ENCODE measurements at regions not wholly inside any gene's neighbourhood (a gene's known extent, or its start where the extent isn't known, plus 50 kb on each side); places are given as distances from the start of the nearest gene placed in this dataset.
A peak's percentile ranks its signal among the peaks of the same experiment; 100 is the strongest.
"Not testable (repeated sequence)": the region's sequence is repeated elsewhere in the genome, so short reads cannot be mapped to it uniquely, and the experiment has no call there.

DNA sequence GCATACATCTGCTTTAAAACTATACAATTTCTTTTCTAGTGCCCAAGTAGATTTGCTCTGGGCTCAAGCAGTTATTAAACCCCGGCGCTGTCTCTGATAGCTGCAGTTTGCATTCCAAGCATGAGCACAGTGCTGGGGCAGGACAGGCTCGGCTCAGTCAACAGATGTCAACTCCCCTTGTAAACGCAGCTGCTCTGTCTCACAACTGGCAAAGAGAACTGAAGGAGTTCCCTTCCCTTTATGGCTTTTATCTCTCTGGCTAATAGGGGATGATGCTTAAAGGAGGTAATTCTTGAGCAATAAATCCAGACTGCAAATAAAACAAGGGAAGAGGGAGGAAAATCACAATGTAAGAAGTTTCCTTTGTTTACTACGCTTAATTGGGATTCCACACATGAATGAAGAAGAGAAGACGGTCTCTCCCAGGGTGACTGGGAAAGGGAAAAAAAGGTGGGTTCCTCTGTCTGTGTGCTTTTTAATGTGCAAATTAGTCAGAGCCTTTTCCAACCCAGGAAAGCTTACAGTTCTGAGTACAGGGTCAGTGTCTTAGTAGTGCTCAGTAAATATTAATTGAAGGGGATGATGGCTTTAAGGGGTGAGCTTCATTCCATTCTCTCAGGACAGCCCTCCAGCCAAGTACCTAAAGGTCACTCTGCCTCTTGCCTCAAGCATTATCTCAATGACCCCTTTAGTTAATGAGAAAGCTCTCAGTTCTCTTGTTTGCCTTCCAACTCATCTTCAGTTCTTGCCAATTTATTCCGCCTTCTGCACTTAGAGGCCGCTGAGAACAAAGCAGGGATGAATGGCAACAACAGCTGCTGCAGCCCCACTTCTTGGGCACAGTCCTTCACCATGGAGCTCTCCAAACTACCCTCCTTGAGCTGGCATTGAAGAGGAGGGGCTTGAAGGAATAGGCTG is 155.7 kb upstream of the JADE1 start:
- DNase-seq (ENCODE audit: low spot score) (no peak), ATAC-seq (peak; percentile 40)

DNA sequence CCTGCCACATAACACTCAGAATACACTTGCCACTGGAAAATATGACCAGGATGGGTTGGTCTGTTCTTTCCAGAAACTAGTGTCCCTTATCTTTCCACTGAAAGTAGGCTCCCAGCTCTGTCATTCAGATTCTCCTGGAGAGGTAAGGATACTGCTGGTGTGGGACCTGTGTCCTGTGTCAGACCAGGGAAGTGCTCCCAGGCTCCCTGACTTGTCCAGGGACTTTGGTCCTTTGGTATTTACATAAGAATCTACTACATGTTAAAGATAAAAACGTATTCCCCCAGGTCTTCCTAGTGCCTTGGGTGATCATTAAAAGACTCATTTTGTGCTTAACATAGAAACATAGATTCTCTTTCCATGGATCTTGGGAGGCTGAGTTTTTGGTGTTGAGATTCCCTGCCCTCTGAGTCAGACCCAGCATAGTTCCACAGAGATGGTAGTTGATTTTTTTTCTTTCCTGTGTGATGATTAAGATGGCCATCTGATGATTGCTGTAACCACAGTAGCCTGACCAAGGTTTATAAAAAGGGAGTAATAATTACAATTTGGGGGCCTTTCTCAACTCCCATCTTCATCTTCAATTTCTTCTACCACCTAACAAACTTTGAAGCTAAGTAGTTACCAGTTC is 159.8 kb upstream of the JADE1 start:
- DNase-seq (ENCODE audit: low spot score) (no peak), ATAC-seq (peak; percentile 21)

DNA sequence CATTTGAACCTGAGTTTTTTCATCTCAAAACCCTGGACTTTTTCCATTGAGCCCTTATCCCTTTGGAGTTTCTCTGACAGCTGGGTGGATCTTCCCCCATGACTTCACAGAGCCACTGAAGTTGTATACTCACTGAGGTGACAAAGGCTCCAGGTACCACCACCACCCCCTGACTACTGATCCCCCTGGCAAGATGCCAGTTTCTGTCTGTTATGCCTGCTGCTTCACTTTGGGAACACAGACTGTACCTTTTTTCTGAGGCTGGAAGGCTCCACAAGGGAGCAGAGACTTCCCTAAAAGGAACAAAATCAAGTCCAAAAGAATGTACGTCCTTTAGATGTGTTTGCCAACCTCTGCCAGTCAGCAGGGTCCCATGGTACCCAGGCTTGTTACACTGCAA is 160.3 kb upstream of the JADE1 start:
- DNase-seq (ENCODE audit: low spot score) (no peak), ATAC-seq (no peak)

- ATAC-seq = no peak
- DNase-seq (ENCODE audit: low spot score) = no peak
Observed at GRCh38 chr4:128648021-128648420, 161.5 kb upstream of the JADE1 start.

GRCh38 chr4:128646893-128647292 is 162.6 kb upstream of the JADE1 start:
- ATAC-seq; DNase-seq (ENCODE audit: low spot score): not testable (repeated sequence)

DNA sequence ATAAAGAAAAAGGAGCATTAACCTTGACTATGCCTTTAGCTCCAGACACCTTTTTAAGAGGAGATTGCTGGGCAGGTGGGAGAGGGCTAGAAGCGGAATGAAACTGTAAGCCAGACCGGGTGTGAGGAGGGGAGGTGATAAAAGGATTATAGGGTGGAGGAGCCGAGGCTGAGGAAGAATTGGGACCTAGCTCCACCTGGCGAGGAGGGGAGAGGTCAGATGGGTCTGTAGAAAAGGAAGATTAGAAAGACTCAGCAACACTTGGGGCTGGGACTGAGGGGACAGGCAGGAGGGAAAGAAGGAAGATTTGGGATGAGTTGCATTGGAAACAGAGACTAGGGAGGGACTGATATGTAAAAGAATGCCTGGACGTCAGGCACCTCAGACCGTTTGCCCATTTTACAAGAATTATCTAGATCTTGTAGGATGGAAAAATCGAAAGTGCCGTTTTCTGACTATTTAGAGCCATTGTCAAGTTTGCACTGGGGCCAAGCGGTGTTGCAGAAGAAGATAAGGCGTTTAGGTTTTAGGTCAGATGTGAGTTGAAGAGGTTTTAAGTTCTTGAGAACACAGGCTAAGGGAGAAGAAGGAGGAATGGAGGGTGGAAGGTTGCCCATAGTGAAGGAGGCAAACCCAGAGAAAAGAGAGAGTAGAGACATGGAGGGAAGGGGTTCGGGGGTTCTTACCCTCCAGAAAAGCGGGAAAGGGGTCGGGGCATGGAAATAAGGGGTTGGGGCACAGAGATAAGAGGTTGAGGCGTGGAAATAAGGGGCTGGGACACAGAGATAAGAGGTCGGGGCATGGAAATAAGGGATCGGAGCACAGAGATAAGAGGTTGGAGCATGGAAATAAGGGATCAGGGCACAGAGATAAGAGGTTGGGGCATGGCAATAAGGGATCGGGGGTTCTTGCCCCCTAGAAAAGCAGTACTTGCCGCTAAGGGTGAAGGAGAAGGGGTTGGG is 164.5 kb upstream of the JADE1 start:
- not testable (repeated sequence) for DNase-seq (ENCODE audit: low spot score); ATAC-seq

GRCh38 chr4:128644107-128644506 is 165.4 kb upstream of the JADE1 start:
- ATAC-seq; DNase-seq (ENCODE audit: low spot score): not testable (repeated sequence)

- ATAC-seq; DNase-seq (ENCODE audit: low spot score): not testable (repeated sequence)
Observed at GRCh38 chr4:128641566-128641965, 167.9 kb upstream of the JADE1 start.

- DNase-seq (ENCODE audit: low spot score) = no peak
- ATAC-seq = no peak
Observed at GRCh38 chr4:128639541-128640270, 169.8 kb upstream of the JADE1 start.

DNA sequence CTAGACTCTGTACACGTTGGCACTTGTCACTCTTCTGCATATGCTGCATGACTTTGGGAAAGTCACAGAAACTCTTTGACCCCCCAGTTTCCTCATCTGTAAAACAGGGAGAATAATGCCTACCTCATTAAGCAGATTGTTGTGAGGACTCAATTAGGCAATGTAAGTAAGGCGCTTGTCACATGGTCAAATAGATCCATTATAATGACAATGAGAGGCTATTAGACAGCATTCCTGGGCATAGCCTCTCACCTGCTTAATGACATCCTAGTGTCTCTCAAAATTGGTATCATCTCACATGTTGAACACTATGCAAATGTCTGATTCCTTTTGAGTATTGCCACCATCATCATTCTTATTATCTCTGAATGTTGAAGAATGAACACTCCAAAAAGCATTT is 172.6 kb upstream of the JADE1 start:
- DNase-seq (ENCODE audit: low spot score) (no peak), ATAC-seq (no peak)

GRCh38 chr4:128635955-128636560 is 173.4 kb upstream of the JADE1 start:
- no peak for ATAC-seq
- no peak for DNase-seq (ENCODE audit: low spot score)

DNA sequence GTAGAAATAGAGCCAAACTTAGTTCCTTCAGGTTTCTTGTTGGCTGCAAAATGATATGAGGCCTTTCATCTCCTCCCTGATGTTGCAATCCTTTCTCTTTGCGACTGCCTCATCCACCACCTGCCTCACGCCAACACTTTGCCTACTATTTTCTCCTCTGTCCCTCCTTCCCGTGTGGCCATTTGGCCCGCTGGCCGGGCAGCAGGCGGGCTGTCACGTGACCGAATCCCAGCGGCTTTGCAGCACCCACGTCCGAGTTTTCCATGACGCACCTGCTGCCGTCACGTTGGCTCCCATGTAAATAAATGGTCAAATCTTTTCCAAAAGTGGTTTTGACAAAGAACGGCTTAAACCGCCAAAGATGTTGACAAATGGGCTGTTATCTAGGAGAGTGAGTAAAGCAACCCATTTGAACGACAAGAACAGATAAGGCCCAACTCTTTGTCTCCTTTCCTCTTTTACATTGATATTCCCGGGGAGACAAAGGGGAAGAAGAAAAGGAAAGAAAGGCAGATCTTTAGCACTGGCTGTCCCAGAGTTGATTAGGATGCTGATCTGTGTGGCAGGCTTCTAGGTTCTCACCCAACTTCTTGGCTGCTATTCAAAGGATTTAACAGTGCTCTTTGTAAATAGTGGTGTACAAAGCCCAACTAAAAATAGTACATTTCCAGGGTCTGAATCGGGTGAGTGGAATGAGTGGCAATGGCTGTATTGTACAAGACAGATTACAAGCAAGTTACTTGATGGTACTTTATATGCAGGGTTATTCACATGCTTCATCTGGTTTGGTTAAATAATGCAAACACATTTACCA is 174.2 kb upstream of the JADE1 start:
- ATAC-seq = peak; percentile 68
- peak; percentile 67 for DNase-seq (ENCODE audit: low spot score)

DNA sequence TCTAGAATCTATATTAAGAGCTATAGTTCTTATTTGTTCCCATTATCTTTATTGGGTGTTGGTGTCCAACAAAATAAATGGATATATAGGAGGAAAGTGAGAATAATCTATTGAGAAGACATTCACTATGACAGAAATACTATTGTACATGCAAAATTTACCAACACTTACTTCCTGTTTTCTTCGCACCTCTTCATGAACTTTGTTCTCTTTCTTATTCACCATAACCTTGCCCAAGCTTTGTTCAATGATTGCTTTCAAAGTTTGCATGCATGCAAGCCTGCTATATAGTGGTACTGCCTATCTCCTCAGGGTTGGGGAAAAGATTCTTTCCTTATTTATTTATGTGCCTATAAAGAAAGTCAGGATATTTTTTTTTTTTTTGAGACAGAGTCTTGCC is 176.4 kb upstream of the JADE1 start:
- no peak for ATAC-seq
- no peak for DNase-seq (ENCODE audit: low spot score)

DNA sequence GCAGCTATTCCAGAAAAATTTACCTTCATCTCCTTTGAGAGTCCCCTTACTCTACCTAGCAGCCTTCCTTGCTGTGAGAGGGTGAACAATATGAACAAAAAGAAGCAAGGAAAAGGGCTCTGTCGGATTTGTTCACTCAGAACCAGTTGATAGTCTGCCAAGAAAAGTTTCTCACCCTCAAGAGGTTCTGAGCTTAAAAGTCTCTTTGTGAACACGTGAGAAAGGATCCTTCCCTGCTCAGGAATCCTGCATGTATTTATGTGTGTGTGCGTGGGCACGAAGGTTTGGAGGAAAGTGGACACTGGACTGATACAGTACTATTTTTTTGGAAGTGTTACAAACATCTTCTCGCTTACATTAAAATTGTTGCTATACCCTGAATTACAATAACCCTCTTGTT is 178.6 kb upstream of the JADE1 start:
- DNase-seq (ENCODE audit: low spot score) (no peak), ATAC-seq (no peak)

- ATAC-seq = no peak
- no peak for DNase-seq (ENCODE audit: low spot score)
Observed at GRCh38 chr4:128623508-128624215, 185.8 kb upstream of the JADE1 start.

GRCh38 chr4:128620279-128620965 is 189.1 kb upstream of the JADE1 start:
- not testable (repeated sequence) for ATAC-seq

DNA sequence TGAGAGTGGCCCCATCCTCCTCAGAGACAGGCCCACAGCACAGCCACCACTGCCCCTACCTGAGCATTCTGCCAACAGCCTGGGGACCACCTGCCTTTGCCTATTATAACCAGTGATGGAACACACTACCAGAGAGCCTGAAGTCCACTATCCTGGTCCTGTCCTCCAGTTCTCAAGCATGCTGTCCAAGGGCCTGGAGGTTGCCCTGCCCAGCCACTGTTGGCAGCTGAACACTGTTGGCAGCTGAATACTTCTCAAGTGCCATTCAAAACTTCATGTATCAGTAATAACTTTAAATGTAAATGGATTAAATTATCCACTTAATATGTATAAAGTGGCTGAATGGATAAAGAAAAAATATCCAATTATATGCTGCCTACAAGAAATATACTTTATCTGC is 194.3 kb upstream of the JADE1 start:
- no peak for ATAC-seq
- no peak for DNase-seq (ENCODE audit: low spot score)

More at GRCh38 chr4:128620279-128620965, 189.1 kb upstream of the JADE1 start:
- not testable (repeated sequence) for DNase-seq (ENCODE audit: low spot score)

DNA sequence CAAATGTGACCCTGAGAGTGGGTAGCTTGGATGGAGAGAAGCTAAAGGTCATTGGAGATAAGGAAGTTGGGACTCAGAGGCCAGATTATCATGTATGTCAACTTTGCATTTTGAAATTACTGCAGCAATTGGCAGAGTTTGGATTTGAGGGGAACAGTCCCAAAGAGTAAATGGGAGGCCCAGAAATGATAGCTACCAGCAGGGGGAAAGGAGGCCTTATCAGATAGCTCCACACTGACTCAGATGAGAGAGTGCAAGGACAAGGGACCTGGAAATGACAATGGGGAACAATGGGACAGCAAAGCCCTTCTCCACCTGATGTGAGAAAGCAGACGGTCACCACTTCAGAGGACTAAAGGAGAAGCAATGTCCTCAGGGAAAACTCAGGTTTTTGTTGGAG is 201.5 kb upstream of the JADE1 start:
- ATAC-seq (no peak), DNase-seq (ENCODE audit: low spot score) (no peak)
